ENCODE measurements at regions not wholly inside any gene's neighbourhood (a gene's known extent, or its start where the extent isn't known, plus 50 kb on each side); places are given as distances from the start of the nearest gene placed in this dataset.
"Not testable (repeated sequence)": the region's sequence is repeated elsewhere in the genome, so short reads cannot be mapped to it uniquely, and the experiment has no call there.

GRCh38 chr15:39515765-39516164, 65.1 kb upstream of the THBS1 start:
- Histone ChIP-seq H3K27me3 (replicated peaks in 1 of 7) (peaks cover 0 to 7% (median 0%) of the 10 kb centered on the region in 7 donors), H3K4me3 (no peak overlapping the region)

GRCh38 chr15:39517122-39517855, 63.6 kb upstream of the THBS1 start:
- 83 to 92% (median 89%) methylated on average over 6 of the region's 6 CpGs for WGBS, 5 donors
- DNase-seq = no peak
- Histone ChIP-seq H3K27me3 (replicated peaks in 1 of 7) (peaks cover 0 to 7% (median 0%) of the 10 kb centered on the region in 7 donors), H3K4me1 (no peaks in the 10 kb centered on the region), H3K9me3 (peaks cover 0 to 25% (median 18%) of the 10 kb centered on the region in 8 donors), H3K36me3 (no peaks in the 10 kb centered on the region), H3K4me3 (no peak overlapping the region), H3K27ac (no peak overlapping the region)
- intact Hi-C loops (cut with DNase I; ENCODE audit: low total_unique reads) = no loop called here
- TF ChIP-seq POLR2A (IDR thresholded peaks at IDR 0.05) = no peak
- no peak for TF ChIP-seq POLR2AphosphoS5 (IDR thresholded peaks at IDR 0.05)
- TF ChIP-seq CTCF (IDR thresholded peaks at IDR 0.05 in 8 of 11, conservative IDR thresholded peaks at IDR 0.05 in 3 of 11) = no peak

More at GRCh38 chr15:39515765-39516164, 65.1 kb upstream of the THBS1 start:
- TF ChIP-seq POLR2A (IDR thresholded peaks at IDR 0.05) = no peak
- no peak for TF ChIP-seq CTCF (IDR thresholded peaks at IDR 0.05 in 8 of 11, conservative IDR thresholded peaks at IDR 0.05 in 3 of 11)
- TF ChIP-seq POLR2AphosphoS5 (IDR thresholded peaks at IDR 0.05) = no peak
- intact Hi-C loops (cut with DNase I; ENCODE audit: low total_unique reads) = no loop called here
- Histone ChIP-seq H3K9me3 (peaks cover 0 to 25% (median 18%) of the 10 kb centered on the region in 8 donors), H3K27ac (no peak overlapping the region), H3K4me1 (peaks cover 0 to 13% (median 0%) of the 10 kb centered on the region in 6 donors), H3K36me3 (no peaks in the 10 kb centered on the region)
- DNase-seq = no peak
- WGBS, 5 donors = 80 to 93% (median 82%) methylated on average over 3 of the region's 3 CpGs

- H3K4me1 ChIP-seq; H3K27ac ChIP-seq; H3K27me3 ChIP-seq (replicated peaks in 1 of 7); H3K4me3 ChIP-seq; H3K36me3 ChIP-seq; H3K9me3 ChIP-seq; DNase-seq; intact Hi-C loops (cut with DNase I; ENCODE audit: low total_unique reads): not testable (repeated sequence)
- WGBS, 5 donors = 84 to 89% (median 87%) methylated on average over 4 to 5 of the region's 5 CpGs
These were observed 56.9 kb upstream of the THBS1 start for GRCh38 chr15:39523968-39524367.

GRCh38 chr15:39529457-39529856, 51.4 kb upstream of the THBS1 start:
- intact Hi-C loops (cut with DNase I; ENCODE audit: low total_unique reads) = no loop called here
- DNase-seq = no peak
- Histone ChIP-seq H3K27ac (no peak overlapping the region), H3K4me1 (no peaks in the 10 kb centered on the region), H3K27me3 (replicated peaks in 1 of 7) (no peaks in the 10 kb centered on the region), H3K9me3 (no peaks in the 10 kb centered on the region), H3K4me3 (no peak overlapping the region), H3K36me3 (no peaks in the 10 kb centered on the region)
- TF ChIP-seq POLR2A (IDR thresholded peaks at IDR 0.05) (no peak), CTCF (IDR thresholded peaks at IDR 0.05 in 8 of 11, conservative IDR thresholded peaks at IDR 0.05 in 3 of 11) (no peak), POLR2AphosphoS5 (IDR thresholded peaks at IDR 0.05) (no peak)
- 82 to 98% (median 92%) methylated on average over 4 of the region's 4 CpGs for WGBS, 5 donors

Data from spleen (tissue), 11 donors.